Glomerular visceral epithelial cell (primary cell): ENCODE measurements at regions not wholly inside any gene's neighbourhood (a gene's known extent, or its start where the extent isn't known, plus 50 kb on each side); places are given as distances from the start of the nearest gene placed in this dataset.

Experiments
- DNase-seq: peaks from one replicate; pipeline ENCODE4 v3.0.0-alpha.2; 2016; ENCODE audit errors: extremely low spot score

DNA sequence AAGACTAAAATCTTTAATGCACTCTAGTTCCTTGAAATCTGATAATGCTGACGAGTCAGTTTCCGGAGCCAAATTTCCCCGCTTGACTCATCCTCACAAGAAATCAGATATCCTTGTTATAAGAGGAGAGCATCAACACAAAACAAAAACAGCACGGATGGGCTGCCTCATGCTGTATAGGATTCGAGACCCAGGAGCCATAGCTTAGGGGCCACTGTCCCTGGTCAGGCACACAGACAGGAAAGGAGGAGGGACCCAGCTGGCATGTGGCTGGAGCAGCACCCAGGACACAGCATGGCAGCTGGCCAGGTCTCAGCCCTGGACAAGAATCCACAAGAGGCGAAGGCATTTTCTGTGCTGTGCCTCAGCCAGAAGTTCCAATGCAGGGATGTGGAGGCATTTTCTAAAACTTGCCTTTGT is 110.2 kb upstream of the SPATA13 start:
- peak; percentile 15 for DNase-seq

DNA sequence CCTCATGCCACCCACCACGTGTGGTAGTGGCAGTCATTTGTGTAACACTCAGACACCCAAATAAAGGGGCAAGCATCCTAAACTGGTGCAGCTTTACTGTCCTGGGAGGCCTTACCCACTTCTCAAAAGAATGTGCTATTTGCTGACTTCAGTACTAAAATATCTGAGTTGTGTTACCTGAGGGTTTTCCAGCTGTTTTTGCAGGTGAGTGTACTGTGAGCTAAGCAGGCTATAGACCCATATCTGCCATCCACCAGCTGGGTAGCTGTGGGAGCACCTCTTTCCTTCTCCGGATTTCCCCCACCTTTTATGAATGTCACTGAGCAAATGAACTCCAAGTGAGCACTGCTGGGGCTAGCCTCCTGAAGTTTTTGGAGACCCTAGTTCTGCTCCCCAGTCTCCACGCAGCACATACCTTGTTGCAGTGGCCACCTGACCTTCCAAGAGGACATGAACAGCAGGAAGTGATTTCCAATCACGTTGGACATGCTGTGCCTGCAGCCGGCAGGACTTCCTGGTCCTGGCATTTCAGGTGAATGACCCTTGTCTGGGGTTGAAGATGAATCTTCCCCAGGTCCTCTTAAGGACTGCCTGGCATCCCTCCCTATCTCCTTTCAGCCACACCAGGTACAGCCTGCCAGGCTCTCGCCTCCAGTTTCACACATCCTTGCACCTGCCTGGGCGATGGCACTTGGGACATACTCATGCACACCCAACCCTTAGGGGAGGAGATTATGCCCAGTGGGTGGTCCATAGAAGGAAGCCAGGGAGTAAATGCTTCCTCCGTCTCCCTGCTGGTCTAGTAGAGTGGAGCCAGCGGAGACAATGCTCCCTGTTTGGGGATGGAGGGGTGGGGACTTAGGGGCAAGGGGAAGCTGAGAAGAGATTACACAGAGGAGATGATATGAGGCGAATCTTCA is 109.5 kb upstream of the SPATA13 start:
- no peak for DNase-seq

DNA sequence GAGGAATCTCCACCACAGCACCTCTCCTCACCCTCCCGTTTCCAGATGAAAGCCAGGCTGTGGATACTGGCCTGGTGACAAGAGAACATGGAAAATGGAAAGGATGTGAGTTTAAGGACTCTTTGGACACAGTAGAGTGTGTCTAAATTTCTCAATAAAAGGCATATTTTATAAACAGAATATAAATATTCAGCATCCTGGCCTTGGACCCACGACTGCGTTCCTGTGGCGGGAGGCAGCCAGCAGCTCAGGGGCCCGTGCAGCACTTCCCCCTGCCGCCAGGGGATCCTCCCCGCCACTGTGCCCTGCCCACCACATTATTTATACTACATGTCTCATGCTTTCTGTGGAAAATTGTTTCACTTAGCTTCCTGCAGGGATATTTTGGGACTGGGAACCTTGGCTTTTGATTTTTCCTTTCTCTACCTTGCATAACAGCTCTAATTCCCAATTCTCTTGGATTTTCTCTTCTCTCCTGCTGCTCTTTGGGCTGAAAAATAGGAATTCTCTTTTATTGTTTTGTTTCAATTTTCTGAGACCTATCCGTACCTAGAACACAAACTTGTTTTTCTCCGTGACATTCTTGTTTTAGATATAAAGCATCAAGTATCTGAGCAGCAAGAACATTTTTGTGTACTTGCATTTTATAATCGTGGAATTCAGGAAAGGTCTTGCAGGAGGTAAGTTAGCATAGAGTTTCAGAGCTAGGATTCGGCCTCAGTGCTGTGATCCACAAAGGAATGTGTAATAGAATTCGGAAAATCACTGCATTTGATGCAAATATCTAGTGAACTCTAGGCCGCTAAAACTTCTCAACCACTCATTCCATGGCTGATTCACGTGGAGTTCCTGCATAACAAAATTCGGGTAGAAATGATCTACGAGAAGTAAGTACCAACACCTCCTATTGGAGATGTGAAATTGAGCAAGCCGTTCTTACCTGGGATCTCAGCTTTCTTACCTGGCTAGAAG is 107.7 kb upstream of the SPATA13 start:
- no peak for DNase-seq

DNA sequence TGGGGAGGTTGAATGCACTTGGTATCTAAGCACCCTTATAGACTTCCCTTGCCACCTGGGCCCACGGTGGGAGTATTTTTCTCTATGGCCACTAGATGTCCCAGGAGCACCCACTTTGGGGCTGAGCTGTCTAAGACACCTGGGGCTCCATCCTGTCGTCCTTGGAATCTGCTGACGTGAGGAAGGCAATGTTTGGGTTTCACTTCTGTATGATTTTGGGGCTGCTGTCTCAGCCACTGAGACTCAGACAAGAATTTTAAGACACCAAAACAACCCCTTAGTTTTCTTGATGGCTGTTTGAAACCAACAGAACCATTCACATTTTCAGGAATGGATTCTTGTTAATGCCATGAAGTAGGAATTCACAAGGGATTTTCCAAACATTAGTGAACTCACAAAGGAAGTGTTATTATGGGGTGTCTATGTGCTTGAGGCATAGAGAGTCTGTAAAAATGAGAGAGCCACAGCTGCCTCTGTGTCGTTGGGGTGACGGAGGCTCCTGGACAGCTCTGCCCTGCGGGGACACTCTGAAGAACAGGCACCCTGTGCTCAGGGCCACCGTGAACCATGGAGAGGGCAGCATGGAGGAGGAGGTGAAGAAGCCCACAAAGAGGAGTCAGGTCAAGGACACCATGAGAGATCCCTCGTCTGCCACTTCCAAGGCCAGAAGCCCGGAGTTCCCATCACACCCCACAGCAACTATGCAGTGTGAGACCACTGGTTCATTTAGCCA is 106.8 kb upstream of the SPATA13 start:
- peak; percentile 70 for DNase-seq

DNA sequence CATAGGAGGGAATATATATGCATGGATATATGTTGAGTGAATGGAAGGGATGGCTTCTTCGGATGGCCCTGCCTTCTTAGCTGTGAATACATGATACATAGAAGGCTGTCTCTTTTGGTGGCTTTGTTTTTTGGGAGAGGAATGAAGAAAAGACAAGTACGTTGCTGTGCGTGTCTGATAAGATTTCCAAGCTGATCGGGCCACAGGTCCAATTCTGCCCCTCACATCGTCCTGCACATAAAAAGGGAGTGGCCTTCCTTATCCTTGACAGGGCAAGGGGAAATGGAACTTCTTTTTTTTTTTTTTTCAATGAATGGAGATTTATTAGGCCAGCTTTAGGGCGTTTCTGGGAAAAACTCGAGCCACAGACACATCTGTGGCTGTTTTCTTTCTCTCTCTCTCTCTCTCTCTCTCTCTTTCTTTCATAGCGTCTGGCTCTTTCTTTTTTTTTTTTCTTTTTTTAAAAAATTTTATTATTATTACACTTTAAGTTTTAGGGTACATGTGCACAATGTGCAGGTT is 103.8 kb upstream of the SPATA13 start:
- no peak for DNase-seq

DNA sequence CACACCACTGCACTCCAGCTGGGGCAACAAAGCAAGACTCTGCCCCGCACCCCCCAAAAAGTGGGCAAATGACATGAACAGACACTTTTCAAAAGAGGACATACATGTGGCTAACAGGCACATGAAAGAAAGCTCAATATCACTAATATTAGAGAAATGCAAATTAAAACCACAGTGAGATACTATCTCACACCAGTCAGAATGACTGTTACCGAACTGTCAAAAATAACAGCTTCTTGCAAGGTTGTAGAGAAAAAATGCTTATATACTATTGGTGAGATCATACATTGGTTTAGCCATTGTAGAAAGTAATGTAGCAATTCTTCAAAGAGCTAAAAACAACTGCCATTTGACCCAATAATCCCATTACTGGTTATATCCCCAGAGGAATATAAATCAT is 99.5 kb upstream of the SPATA13 start:
- no peak for DNase-seq

DNA sequence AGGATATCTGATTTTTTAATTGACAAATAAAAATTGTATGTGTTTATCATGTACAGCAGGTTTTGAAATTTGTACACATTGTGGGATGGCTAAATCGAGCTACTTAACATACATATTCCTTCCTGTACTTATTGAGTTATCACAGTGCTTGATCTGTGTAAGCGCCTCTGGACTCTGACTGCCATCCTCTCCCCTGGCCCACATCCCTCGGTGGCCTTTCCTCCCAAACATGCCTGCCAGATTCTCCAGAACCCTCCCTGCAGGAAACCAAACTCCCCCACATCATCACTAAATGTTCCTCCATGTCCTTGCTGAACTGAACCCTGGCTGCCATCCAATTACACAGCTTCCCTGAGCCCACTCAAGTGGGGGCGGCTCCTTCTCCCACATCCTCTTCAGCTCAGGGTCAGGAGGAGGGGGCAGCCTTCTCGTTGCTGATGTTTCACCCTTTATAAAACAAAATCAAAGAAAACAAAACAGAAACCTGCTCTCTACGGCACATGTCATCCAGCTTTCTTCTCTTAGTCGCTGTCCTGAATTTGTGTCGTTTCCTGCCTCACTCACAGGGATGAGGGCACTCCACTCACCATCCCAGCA is 97.1 kb upstream of the SPATA13 start:
- no peak for DNase-seq

DNA sequence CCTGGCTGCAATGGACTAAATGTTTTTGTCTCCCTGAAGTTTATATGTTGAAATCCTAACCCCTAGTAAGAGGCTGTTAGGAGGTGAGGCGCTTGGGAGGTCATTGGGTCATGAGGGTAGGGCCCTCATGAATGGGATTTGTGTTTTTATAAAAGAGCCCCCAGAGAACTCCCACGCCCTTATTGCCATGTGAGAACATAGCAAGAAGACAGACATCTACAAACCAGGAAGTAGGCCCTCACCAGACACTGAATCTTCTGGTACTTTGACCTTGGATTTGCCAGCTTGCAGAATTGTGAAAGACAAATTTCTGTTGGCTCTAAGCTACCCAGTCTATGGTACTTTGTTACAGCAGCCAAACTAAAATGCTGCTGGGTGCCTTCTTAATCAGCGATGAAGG is 96.1 kb upstream of the SPATA13 start:
- no peak for DNase-seq

DNA sequence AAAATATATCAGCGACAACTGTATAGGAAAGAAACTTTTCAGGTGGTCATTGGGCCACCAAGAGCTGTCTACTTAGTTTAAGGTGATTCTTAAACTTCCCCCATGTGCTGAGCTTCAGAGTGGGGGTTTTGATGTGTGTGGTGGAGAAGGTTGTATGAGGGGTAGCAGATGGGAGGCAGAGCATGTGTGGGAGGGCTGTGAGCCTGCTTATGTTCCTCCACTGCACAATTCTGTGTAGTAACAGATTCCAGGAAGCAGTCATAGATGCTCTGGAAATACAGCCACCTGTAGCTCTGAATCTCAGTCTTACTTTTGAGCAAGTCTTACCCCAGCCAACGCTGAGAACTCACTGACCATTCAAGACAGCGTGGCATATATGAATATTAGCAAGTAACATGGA is 95.3 kb upstream of the SPATA13 start:
- no peak for DNase-seq

DNA sequence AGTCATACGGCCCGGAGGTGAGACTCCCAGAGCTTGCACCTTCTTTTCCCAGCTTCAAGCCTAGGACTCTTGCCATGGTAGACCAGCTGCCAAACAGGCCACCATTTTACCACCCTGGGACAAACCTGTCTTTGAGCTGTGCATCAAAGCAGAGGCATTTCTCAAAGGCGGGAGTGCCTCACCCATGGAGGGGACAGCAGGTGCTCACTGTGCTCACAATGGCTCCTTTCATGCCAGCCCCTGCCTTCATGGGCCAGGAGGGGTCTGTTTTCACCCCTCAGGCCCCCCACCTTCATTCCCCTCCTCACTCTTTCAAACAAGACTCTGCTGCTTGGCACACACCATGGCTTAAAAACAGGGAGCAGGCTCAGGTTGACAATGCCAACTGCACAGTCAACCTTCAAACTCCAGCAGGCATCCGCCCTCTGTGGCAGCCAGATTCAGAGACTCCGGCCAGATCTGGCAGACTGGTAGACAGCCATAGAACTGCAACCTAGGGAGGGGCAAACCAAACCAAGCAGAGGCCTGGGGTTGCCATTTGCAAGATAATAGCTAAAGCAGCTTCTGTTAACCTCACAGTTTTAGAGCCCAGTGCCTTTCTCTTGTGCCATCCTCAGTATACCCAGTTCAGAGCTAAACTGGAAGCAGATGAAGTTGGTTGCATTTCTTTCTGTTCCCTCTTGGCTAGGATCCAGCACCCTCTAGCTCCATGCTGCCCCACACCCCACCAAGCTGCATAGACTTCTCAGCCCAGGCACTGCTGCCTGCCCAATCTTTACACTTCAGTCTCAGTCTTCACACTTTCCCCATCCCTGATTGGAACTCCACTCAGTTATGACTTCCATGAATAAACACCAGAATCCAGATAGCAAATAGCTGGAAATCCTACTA is 93.9 kb upstream of the SPATA13 start:
- no peak for DNase-seq

DNA sequence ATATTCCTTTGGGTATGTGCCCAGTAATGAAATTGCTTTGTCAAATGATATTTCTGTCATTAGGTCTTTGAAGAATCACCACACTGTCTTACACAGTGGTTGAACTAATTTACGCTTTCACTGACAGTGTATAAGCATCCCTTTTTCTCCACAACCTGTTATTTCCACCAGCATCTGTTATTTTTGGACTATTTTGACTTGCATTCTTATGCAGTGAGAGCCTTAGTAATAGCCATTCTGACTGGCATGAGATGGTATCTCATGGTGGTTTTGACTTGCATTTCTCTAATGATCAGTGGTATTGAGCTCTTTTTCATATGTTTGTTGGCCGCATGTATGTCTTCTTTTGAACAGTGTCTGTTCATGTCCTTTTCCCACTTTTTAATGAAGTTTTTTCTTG is 92.0 kb upstream of the SPATA13 start:
- DNase-seq = no peak

DNA sequence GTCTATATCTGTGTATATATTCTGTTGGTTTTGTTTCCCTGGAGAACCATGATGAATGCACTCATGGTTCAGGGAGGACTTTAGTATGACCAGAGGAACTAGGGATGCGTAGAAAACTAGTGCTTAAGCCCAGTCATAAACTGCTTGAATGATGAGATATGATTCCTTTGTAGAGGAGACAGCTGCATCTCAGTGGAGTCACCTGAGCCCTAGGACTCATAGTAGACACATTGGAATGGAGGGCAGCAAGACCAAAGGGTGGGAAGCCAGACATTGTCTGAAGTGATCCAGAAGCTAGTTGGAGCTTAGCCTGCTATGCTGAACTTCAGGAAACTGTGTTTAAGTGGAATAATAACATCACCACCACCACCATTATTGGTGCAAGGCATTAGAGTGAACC is 89.5 kb upstream of the SPATA13 start:
- no peak for DNase-seq

DNA sequence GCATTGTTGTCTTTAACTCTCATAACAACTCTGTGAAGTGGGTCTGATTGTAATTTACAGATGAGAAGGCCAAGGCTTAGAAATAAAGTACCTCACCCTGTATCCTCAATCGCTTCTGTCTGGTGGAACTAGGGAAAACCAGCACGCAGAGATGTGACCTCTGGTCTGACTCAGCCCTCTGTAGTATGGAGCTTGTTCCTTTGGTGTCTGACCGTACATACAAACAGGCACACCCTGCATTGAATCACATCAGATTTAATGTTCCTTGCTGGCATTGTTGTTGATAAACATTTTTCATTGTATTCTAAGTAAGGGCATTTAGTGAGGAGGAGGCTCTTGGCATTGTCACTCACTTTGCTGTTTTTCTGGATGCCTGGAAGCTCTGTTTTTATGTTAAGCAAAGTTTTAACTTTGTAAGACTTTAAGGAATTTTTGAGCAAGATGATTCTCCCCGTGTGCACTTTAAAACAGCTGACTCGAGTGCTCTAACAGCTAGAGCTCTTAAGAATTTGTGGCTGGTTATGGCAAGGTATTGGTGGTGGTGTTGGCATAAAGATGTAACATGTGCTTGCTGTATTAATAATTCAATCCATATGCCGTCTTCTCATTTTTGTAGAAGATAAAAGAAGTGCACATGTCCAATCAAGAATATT is 89.0 kb upstream of the SPATA13 start:
- no peak for DNase-seq

DNA sequence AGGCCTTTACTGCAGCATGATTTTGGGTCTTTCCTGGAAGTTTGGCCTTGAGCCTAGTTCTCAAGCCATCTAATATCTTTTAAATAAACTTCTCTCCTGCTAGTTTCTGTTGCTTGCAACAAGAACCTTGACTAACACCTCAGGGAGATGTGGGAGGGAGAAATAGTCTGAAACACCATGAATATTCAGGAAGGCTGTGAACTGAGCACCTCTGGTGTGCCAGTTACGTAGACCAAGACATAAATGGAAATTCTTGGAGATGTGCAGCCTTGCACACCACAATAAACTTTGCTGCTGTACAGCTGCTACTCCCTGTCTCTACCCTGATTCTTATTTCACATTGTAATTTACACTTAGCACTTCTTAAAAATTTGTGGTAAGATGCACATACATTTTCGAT is 86.9 kb upstream of the SPATA13 start:
- DNase-seq = no peak

DNA sequence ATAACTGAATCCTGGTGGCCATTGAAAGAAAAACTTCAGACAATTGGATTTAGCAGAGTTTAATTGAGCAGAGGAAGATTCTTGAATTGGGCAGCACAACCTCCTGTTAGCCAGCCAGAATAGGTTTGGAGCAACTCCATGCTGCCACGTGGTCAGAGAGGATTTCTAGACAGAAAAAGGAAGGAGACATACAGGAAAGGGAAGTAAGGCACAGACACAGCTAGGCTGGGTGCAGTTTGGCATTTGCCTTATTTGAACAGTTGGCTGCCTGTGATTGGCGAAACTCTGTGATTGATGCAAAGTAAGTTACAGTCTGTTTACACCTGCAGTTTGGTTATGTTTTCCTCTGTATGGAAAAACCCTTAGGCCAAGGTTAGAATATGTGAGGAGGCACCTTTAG is 85.8 kb upstream of the SPATA13 start:
- no peak for DNase-seq

DNA sequence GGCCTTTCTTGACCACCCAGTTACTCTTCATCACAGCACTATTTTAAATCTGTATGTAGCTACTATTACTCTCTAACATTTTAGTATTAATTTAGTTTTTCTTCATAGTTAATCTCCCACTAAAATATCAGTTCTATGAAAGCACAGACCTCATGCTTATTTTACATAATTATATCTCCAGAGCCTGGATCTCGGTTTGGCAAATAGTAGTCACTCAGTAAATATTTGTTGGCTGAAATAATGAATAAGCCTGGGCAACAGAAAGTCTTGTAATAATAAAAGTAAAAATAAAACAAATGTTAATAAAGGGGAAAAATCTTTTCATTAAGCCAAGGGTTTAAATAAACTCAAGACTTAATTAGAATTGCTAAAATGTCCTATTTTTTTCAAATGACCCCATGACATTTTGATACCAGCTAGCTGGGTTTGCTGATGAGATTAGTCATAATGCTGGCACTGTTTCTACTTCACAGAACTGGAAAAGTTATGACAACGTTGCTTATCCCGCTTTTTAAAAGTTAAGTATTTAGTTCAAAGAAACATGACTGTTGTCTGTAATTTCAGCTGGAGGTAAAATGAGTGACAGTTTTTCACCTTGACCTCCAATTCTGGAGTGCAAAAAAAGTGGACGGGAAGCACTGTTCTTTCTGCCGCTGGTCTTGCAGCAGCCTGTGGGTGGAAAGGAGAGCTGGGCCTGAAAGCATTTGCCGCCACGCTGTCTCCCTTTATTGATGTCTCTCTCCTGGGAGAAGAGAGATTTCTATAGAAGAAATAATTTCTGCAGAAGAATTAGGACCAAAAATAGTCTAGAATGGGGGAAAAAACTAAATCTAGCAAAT is 85.2 kb upstream of the SPATA13 start:
- no peak for DNase-seq

DNA sequence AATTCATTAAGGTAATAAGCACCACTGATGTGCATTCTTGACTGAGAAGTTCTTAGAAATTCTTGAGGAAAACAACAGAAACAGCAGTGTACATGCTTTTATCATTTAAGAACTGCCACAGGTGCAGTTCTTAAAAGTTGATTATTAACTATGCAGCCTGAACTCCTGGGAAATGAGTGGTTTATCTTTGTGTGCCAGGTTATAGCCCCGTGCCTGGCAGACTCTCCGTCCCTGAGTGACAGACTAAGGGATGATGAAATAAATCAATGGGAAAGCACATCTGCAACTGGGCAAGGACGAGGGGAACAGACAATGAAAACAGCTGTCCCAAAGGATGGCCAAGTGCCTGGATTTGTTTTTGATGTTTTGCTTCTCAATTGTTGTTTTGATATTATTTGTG is 84.4 kb upstream of the SPATA13 start:
- peak; percentile 32 for DNase-seq

DNA sequence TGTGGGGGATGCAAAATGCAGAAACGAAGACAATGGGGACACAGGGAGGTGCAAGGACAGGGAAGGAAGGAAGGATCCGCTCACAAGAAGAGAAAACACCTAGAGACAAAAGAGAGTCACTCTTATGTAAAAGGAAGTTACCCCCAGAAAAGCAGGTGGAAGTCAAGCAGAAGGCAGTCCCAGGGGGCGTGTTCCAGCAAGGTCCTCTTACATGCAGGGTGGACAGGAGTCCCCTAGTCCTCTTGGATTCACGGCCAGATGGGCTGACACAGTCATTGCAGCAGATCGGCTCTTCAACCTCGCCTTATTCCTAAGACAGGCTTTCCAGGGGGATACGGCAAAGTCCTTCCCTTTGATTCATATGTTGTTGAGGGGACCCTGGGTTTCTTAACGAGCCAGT is 83.9 kb upstream of the SPATA13 start:
- DNase-seq = no peak

DNA sequence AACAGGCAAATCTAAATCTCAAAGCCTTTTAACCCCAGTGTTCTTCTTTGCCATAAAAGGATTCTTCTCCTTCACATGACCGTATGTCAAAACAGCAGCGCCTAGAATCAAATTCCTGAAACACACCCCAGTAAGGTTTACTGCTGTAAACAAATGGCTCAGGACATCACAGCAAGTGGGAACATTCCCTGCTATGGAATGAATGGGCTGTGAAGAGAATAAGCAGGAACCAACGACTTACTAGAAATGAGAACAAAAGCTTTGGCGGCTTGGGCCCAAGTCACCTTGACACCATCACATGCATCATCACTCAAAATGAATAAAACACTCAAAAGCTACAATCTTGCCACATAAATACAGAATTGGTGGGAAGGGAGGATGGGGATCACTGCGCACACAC is 80.4 kb upstream of the SPATA13 start:
- DNase-seq = no peak
